ENCODE measurements at regions not wholly inside any gene's neighbourhood (a gene's known extent, or its start where the extent isn't known, plus 50 kb on each side); places are given as distances from the start of the nearest gene placed in this dataset.
A peak's percentile ranks its signal among the peaks of the same experiment; 100 is the strongest.
"Not testable (repeated sequence)": the region's sequence is repeated elsewhere in the genome, so short reads cannot be mapped to it uniquely, and the experiment has no call there.

DNA sequence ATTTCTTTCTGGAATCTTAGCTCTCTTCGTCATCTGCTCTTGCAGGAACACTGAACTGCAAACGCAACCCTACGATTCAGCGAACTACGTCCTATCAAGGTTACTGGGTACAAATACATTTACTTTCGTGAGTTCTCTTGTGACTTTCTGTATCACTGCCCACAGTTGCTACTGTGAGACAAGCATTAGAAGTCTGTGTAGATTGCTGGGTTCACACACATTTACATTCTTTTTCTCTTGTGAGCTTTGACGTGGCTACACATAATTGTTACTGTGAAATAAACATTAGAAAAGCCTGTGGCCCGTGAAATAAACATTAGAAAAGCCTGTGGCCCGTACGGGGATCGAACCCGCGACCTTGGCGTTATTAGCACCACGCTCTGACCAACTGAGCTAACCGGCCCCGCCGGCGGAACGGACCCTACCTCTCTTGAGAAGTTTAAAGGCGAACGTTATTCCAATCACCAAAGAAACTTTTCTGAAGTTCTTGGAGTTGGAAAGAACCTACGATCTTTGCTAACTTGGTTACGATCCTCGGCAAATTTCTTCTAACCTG is 61.2 kb upstream of the ZNF322 start:
- not testable (repeated sequence) for DNase-seq

DNA sequence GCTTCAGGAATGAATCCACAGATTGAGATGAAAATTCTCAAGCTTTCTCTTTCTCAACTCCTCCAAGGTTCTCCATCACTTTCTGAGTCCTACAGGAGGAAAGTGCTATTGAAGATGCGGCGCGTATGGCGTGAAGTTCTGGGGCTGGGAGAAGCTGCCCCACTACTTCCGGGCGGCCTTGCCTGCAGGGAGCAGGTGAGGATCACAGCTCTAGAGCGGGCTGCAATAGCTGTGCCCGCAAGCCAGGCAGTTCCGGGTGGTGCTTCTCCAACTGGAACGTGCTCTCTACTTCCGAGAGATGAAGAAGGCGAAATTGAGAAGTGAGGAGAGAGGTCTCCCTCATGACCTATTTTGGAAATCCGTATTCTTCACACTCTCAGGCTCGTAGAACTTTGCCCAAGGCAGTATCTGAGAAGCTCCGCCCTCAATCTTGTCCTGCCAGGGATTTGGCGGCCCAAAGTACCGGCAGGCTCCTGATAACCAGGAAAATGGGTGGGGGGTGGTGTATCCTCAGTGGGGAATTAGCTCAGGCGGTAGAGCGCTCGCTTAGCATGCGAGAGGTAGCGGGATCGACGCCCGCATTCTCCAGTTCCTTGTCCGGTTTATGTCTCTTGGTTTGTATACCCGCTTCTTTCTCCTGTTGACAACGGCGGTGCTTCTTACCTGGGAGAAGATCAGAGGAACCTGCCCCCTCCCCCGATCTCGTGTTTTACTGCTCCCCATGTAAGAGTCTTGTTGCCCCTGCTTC is 70.6 kb upstream of the ZNF322 start:
- DNase-seq, result not testable (repeated sequence)

DNA sequence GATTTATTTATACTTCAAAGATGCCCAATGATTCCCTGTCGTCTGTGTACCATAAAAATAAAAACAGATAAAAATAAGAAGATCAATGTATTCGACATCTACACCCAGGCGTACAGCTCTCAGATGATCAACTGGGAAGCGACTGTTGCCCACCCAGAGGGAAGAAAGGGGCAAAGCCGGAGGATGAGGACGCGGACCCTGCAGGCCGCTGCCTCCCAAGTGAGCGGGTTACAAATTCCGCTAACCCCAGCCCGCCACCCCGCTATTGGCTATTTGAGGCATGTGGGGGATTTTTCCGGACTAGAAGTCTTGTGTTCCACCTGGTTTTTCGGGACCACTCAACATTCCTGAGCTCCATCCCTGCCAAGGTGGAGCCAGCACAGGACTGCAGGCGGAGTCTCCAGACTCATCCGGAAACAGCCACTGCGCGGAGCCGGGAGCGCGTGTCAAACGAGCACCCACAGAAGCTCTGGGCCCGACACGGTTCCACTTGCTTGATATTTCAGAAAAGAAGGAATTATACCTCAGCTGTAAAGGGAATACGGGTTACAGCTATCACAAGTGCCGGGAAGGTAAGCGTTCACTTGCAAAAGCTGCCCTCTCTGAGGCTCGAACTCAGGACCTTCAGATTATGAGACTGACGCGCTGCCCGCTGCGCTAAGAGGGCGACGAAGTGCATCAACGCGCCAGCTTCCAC is 75.4 kb upstream of the ZNF322 start:
- DNase-seq, result not testable (repeated sequence)

DNA sequence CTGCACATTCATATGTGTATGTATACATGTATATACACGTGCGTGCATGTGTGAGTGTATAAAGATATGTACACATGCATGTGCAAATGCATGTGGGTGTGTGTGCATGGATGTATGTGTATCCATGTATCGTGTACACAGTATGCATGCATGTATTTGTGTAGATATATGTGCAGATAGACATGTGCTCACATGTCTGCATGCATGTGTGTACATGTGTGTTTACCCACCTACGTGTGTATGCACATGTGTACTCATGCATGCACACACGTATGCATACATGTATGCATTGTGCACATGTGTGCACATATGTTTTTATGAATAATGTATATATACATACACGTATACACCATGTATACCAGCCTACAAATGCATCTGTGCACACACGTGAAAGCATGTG is 80.3 kb upstream of the ZNF322 start:
- DNase-seq, result no peak

DNA sequence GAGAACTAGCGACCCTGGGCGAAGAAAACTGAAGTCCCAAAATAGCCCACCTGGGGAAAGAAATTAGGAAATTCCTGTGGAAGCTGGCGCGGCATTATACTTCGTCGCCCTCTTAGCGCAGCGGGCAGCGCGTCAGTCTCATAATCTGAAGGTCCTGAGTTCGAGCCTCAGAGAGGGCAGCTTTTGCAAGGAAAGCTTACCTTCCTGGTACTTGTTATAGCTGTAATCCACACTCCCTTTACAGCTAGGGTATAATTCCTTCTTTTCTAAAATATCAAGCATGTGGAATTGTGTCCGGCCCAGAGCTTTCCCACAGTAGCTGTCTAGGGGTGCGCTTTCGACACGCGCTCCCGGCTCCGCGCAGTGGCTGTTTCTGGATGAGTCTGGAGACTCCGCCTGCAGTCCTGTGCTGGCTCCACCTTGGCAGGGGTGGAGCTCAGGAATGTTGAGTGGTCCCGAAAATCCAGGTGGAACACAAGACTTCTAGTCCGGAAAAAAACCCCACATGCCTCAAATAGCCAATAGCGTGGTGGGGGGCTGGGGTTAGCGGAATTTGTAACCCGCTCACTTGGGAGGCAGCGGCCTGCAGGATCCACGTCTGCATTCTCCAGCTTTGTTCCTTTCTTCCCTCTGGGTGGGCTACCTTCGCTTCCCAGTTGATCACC is 83.7 kb upstream of the ZNF322 start:
- DNase-seq, result peak; percentile 79

DNA sequence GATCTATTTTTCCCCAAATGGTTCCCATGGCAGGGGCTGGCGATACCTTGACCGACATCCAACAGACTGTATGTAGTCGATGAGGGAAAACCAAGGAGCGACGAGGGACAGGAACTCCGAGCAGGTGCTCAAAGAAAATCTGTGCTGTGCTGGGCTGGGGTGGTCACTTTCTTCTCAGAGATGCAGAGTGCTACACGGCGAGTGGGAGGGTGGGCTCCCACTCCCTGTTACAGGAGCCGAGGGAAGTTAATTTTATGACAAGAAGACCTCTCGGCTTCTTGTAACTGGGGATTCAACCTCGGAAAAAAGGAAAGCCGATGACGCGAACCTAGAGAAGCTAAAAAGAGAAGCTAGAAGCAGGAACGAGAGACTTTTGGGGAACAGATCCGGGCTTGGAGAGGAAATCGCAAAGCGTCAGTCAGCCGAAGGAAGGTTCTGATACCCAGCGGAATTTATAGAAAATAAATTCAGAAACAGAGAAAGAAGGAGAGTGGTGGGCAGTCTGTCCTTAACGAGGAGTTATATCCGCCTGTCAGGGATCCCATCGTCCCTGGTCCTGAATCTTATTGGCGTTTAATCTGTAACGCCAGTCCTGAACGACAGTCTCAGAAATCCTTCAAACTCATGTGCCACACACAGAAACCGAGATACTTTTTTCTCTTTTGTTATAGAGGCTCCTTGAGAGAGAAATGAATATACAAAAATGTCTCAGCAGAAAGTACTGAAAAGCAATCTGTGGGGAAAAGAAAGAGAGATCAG is 84.6 kb upstream of the ZNF322 start:
- DNase-seq, result peak; percentile 13

DNA sequence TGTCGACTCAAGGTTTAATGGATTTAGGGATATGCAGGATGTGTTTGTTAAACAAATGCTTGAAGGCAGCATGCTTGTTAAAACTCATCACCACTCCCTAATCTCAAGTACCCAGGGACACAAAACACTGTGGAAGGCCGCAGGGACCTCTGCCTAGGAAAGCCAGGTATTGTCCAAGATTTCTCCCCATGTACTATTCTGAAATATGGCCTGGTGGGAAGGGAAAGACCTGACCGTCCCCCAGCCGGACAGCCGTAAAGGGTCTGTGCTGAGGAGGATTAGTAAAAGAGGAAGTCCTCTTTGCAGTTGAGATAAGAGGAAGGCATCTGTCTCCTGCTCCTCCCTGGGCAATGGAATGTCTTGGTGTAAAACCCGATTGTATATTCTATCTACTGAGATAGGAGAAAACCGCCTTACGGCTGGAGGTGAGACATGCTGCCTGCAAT is 85.3 kb upstream of the ZNF322 start:
- DNase-seq, result not testable (repeated sequence)

DNA sequence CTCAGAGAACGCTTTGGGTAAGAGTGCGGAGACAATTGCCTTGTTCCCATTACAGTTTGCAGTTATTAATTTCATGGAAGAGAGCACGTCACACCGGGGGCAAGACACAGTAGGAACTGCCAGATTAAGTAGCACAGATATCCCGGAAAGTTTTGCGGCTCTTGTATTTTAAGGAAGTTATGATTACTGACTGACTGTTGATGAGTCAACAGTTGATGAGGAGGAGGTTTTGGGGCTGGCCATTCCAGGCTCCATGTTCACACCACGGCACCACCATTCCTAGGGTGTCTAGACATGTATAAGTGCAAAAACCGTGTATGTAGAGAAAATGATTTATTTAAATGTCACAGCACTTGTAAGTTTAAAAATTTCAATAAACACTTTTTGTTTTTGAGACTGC is 86.4 kb upstream of the ZNF322 start:
- DNase-seq, result not testable (repeated sequence)

DNA sequence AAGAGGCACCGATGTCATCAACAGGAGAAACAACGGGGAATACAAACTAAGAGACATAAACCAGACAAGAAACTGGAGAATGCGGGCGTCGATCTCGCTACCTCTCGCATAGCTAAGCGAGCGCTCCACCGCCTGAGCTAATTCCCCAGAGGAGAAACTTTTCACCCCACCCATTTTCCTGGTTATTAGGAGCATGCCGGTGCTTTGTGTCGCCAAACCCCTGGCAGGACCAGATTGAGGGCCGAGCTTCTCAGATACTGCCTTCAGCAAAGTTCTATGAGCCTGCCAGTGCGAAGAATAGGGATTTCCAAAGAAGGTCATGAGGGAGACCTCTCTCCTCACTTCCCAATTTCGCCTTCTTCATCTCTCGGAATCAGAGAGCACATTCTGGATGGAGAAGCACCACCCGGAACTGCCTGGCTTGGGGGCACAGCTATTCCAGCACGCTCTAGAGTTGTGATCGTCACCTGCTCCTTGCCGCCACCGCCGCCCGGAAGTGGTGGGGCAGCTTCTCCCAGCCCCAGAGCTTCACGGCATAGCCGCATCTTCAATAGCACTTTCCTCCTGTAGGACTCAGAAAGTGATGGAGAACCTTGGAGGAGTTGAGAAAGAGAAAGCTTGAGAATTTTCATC is 89.7 kb upstream of the ZNF322 start:
- not testable (repeated sequence) for DNase-seq

DNA sequence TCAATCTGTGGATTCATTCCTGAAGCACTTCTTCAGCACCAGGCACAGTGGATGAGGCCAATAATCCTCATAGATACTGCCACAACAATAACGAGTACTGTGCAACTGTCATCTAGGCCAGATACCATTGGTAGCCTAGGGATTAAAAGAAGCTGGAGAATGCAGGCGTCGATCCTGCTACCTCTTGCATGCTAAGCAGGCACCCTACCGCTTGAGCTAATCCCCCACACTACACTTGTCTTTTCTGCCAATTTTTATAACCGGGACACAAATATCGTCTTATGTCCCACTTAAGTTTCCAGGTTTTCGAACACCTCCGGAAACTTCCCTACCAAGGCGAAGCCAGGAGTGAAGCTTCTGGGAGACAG is 90.2 kb upstream of the ZNF322 start:
- not testable (repeated sequence) for DNase-seq

DNA sequence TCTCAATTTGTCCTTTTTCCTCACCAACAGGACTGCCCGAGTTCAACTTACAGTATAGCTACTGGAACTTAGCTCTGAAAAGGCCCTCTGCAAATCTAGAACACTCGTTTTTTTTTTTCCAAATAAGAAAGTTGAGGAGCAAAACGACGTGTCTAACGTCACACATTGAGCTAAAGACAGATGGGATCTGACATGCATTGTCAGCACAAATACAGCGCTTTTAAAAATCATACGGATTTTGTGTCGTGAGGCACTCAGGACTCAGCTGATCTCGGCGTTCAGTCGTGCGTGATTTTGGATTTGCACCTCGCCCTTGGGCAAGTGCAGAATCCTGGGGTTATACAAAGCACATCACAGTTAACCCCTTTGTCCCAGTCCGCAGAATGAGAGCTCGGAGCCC is 94.7 kb upstream of the ZNF322 start:
- DNase-seq, result no peak

DNA sequence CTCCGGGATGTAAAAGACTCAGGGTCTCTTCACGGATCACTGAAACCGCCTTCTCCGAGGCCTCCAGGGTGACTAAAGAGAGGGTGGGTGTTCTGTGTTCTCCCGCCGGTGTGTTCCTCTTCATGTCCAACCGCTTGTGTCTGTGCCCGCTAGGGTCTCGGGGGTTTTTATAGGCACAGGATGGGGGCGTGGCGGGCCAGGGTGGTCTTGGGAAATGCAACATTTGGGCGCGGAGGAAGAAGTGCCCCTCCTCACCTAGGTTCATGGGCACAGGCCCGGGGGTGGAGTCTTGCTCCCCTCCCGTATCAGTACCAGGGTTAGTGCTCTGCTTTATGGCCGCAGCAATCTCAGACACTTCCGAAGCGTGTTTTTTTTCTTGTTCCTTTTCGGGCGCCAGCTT is 95.3 kb upstream of the ZNF322 start:
- DNase-seq, result not testable (repeated sequence)

DNA sequence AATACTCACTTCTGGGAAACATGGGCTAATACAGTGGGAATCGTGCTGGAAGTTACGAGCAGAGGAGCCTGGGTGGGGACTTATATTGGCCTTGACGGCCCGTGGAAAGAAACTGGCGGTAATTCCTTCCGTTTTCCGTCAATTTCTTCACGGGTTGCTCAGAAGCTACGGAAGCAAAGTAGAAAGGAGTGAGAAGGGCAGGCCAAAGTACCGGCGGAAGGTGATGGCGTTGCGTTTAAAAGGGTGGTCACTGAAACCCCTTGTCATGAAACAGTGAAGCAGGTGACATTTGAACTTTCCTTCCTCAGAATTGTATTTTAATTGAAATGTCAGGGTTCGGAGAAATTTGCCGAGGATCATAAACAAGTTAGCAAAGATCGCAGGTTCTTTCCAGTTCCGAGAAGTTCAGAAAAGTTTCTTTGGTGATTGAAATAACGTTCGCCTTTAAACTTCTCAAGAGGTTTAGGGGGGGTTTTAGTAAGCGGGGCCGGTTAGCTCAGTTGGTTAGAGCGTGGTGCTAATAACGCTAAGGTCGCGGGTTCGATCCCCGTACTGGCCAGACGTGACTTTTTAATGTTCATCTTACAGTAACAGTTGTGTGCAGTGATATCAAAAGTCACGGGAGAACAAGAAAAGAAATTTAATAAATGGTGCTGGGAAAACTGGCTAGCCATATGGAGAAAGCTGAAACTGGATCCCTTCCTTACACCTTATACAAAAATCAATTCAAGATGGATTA is 96.7 kb upstream of the ZNF322 start:
- peak; percentile 66 for DNase-seq

DNA sequence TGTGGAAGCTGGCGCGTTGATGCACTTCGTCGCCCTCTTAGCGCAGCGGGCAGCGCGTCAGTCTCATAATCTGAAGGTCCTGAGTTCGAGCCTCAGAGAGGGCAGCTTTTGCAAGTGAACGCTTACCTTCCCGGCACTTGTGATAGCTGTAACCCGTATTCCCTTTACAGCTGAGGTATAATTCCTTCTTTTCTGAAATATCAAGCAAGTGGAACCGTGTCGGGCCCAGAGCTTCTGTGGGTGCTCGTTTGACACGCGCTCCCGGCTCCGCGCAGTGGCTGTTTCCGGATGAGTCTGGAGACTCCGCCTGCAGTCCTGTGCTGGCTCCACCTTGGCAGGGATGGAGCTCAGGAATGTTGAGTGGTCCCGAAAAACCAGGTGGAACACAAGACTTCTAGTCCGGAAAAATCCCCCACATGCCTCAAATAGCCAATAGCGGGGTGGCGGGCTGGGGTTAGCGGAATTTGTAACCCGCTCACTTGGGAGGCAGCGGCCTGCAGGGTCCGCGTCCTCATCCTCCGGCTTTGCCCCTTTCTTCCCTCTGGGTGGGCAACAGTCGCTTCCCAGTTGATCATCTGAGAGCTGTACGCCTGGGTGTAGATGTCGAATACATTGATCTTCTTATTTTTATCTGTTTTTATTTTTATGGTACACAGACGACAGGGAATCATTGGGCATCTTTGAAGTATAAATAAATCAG is 106.8 kb upstream of the ZNF322 start:
- DNase-seq, result not testable (repeated sequence)

DNA sequence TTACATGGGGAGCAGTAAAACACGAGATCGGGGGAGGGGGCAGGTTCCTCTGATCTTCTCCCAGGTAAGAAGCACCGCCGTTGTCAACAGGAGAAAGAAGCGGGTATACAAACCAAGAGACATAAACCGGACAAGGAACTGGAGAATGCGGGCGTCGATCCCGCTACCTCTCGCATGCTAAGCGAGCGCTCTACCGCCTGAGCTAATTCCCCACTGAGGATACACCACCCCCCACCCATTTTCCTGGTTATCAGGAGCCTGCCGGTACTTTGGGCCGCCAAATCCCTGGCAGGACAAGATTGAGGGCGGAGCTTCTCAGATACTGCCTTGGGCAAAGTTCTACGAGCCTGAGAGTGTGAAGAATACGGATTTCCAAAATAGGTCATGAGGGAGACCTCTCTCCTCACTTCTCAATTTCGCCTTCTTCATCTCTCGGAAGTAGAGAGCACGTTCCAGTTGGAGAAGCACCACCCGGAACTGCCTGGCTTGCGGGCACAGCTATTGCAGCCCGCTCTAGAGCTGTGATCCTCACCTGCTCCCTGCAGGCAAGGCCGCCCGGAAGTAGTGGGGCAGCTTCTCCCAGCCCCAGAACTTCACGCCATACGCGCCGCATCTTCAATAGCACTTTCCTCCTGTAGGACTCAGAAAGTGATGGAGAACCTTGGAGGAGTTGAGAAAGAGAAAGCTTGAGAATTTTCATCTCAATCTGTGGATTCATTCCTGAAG is 111.6 kb upstream of the ZNF322 start:
- not testable (repeated sequence) for DNase-seq

DNA sequence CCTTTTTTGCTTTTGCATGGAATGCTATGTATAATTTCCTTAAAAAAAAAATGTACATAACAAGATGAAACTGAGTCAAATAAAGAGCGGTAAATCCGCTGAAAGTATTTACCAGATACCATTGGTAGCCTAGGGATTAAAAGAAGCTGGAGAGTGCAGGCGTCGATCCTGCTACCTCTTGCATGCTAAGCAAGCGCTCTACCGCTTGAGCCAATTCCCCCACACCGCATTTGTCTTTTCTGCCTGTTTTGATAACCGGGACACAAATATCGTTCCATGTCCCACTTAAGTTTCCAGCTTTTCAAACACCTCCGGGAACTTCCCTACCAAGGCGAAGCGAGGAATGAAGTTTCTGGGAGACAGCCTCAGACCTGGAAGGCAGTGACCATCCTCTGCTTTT is 113.9 kb upstream of the ZNF322 start:
- not testable (repeated sequence) for DNase-seq

DNA sequence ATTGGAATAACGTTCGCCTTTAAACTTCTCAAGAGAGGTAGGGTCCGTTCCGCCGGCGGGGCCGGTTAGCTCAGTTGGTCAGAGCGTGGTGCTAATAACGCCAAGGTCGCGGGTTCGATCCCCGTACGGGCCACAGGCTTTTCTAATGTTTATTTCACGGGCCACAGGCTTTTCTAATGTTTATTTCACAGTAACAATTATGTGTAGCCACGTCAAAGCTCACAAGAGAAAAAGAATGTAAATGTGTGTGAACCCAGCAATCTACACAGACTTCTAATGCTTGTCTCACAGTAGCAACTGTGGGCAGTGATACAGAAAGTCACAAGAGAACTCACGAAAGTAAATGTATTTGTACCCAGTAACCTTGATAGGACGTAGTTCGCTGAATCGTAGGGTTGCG is 121.0 kb upstream of the ZNF322 start:
- DNase-seq, result not testable (repeated sequence)

DNA sequence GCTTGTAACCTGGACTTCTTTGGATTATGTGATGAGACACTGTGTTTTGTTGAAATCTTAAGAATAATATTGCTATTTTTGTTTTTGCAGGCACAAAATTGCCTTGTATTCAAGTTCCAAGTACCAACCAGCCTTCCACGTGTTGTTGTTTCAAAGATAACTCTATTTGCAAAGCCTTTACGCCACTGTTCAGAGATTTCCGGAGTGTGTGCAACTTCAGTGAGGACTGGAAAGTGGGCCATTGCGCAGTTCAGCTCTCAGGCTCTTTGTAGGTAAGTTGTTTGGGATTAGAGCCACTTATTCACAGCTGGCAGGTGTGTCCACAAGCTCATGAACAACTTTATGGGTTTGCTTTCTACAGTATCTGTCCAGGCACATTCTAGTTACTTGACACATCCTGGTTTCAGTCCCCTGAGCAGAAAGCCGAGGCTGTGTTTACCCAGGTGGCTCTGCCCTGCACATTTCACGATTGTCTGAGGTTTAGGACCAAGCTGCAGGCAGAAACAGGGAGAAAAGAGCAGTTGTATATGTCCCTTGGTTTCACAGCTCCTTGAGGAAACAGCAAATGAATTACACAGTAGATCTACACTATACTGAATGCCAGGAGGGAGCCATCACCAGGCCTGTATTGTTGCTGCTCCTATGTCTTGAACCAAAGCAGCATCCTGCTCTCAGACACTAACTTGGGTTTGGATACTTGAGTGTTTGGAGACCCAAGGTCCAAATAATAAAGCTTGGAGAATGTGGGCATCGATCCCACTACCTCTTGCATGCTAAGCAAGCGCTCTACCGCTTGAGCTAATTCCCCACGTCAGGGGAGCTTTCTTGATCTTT is 136.1 kb upstream of the ZNF322 start:
- DNase-seq, result not testable (repeated sequence)
